ENCODE measurements at regions not wholly inside any gene's neighbourhood (a gene's known extent, or its start where the extent isn't known, plus 50 kb on each side); places are given as distances from the start of the nearest gene placed in this dataset.

- TF ChIP-seq ZBTB7A (IDR thresholded peaks at IDR 0.05; ENCODE audit: low read depth) = no peak
- no peak for TF ChIP-seq EP300 (IDR thresholded peaks at IDR 0.05; ENCODE audit: borderline replicate concordance)
- TF ChIP-seq NFIC (IDR thresholded peaks at IDR 0.05) = no peak
- no peak for TF ChIP-seq CEBPB (IDR thresholded peaks at IDR 0.05)
- TF ChIP-seq, protein P1, sequence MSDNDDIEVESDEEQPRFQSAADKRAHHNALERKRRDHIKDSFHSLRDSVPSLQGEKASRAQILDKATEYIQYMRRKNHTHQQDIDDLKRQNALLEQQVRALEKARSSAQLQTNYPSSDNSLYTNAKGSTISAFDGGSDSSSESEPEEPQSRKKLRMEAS (IDR thresholded peaks at IDR 0.05) = no peak
- no peak for TF ChIP-seq USF1 (IDR thresholded peaks at IDR 0.05)
- TF ChIP-seq TAF1 (IDR thresholded peaks at IDR 0.05; ENCODE audit: low read depth) = no peak
- TF ChIP-seq TEAD4 (IDR thresholded peaks at IDR 0.05) = no peak
Measured at GRCh38 chr18:55166260-55166598, 207.0 kb upstream of the CCDC68 start.

- TF ChIP-seq REST (IDR thresholded peaks at IDR 0.05; ENCODE audit: low read depth) (no peak), TAF1 (IDR thresholded peaks at IDR 0.05; ENCODE audit: low read depth) (no peak), EGR1 (IDR thresholded peaks at IDR 0.05) (no peak)
Measured at GRCh38 chr18:55163550-55163949, 204.3 kb upstream of the CCDC68 start.

DNA sequence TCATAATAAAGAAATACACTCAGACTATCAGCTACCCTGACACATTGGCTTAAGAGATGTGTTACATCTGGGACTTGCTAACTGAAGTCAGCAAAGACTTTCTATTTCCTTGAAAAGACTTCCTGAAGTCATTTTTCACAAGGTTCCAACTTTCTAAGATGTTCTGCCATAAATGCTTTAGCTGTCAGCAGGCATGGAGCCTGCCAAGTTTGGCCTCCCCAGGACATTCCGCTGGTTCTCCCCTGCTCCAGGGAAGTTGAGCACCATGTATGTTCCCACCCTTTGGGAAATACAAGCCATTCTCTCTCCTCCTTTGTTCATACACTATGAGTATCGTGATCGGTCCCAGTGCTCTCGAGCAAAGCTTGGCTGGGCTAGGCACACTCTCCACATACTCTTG is 202.7 kb upstream of the CCDC68 start:
- TF ChIP-seq CREB1 (IDR thresholded peaks at IDR 0.05; ENCODE audit: low read depth) (no peak), EP300 (IDR thresholded peaks at IDR 0.05; ENCODE audit: borderline replicate concordance) (no peak), USF1 (IDR thresholded peaks at IDR 0.05) (no peak), ZBTB7A (IDR thresholded peaks at IDR 0.05; ENCODE audit: low read depth) (no peak), YY1 (IDR thresholded peaks at IDR 0.05; ENCODE audit: low read depth) (no peak), TCF12 (IDR thresholded peaks at IDR 0.05; ENCODE audit: low read depth) (no peak), NFIC (IDR thresholded peaks at IDR 0.05) (no peak), FOXM1 (IDR thresholded peaks at IDR 0.05; ENCODE audit: borderline replicate concordance, low read depth) (no peak), EGR1 (IDR thresholded peaks at IDR 0.05) (no peak), RAD21 (IDR thresholded peaks at IDR 0.05; ENCODE audit: low read depth) (no peak), TEAD4 (IDR thresholded peaks at IDR 0.05) (no peak), TAF1 (IDR thresholded peaks at IDR 0.05; ENCODE audit: low read depth) (no peak), REST (IDR thresholded peaks at IDR 0.05; ENCODE audit: low read depth) (no peak), CEBPB (IDR thresholded peaks at IDR 0.05) (no peak)
- TF ChIP-seq, protein P1 (IDR thresholded peaks at IDR 0.05) = no peak

- TF ChIP-seq CEBPB (IDR thresholded peaks at IDR 0.05) = no peak
- TF ChIP-seq YY1 (IDR thresholded peaks at IDR 0.05; ENCODE audit: low read depth) = no peak
- no peak for TF ChIP-seq TEAD4 (IDR thresholded peaks at IDR 0.05)
- no peak for TF ChIP-seq CREB1 (IDR thresholded peaks at IDR 0.05; ENCODE audit: low read depth)
- no peak for TF ChIP-seq TCF12 (IDR thresholded peaks at IDR 0.05; ENCODE audit: low read depth)
- TF ChIP-seq FOXM1 (IDR thresholded peaks at IDR 0.05; ENCODE audit: borderline replicate concordance, low read depth) = no peak
- no peak for TF ChIP-seq USF1 (IDR thresholded peaks at IDR 0.05)
- no peak for TF ChIP-seq RAD21 (IDR thresholded peaks at IDR 0.05; ENCODE audit: low read depth)
- TF ChIP-seq TAF1 (IDR thresholded peaks at IDR 0.05; ENCODE audit: low read depth) = no peak
Measured at GRCh38 chr18:55159027-55159426, 199.8 kb upstream of the CCDC68 start.

DNA sequence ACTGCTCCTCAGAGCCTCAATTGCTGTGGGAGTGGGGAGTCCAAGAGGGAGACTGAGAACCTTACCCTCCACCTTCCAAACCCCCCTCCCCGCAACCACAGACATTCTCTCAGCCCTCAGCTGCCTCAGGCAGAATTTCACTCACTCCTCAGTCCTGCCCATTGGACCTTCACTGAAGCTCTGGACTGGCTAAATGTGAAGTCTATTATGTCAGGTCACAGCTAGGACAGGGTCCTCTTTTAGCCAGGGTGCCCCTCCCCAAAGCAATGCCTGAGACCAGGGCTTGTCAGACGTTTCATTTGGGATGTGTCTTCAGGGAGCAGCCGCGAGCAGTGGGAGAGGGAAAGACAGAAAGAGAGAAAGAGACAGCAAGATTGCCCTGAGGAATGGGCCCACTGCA is 199.3 kb upstream of the CCDC68 start:
- TF ChIP-seq EP300 (IDR thresholded peaks at IDR 0.05; ENCODE audit: borderline replicate concordance) (no peak), TCF12 (IDR thresholded peaks at IDR 0.05; ENCODE audit: low read depth) (no peak), RAD21 (IDR thresholded peaks at IDR 0.05; ENCODE audit: low read depth) (no peak), YY1 (IDR thresholded peaks at IDR 0.05; ENCODE audit: low read depth) (no peak)

DNA sequence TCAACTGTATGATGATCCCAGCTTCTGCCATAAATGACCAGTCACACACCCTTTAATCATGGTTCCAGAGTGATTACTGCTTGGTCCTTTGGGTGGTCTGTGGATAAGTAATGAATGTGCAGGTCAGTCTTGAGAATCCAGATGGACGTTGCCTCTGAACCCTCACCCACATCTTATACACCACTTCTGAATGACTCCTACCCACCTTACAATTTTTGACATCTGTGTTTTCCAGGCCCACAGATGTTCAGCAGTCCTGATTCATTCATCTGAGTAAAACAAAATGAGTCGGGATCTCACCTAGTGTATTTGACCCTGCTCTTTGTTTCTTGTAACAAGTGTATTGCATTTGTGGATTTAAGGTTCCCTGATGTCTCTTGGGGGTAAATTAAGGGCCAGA is 194.1 kb upstream of the CCDC68 start:
- no peak for TF ChIP-seq TCF12 (IDR thresholded peaks at IDR 0.05; ENCODE audit: low read depth)
- TF ChIP-seq NFIC (IDR thresholded peaks at IDR 0.05) = no peak
- TF ChIP-seq ZBTB7A (IDR thresholded peaks at IDR 0.05; ENCODE audit: low read depth) = no peak
- TF ChIP-seq RAD21 (IDR thresholded peaks at IDR 0.05; ENCODE audit: low read depth) = no peak

DNA sequence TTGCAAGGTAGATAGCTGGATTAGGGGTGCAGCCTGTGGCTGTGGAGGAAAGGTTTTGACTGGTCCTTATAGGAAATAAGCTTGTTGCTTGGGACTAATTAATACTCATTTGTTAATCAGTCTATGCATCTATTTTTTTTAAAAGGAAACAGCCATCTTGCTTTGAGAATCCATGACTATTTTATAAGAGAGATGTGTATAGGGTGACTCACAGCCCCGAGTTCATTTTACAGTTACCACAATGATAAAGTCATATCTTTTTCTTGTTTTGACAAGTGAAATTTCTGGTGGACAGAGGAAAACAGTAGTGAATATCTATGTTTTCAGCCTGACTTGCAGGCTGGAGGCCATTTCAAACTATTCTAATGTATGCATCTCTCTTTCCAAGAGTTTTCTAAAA is 193.5 kb upstream of the CCDC68 start:
- TF ChIP-seq REST (IDR thresholded peaks at IDR 0.05; ENCODE audit: low read depth) (no peak), TCF12 (IDR thresholded peaks at IDR 0.05; ENCODE audit: low read depth) (no peak), NFIC (IDR thresholded peaks at IDR 0.05) (no peak)
